ENCODE measurements at regions not wholly inside any gene's neighbourhood (a gene's known extent, or its start where the extent isn't known, plus 50 kb on each side); places are given as distances from the start of the nearest gene placed in this dataset.

DNA sequence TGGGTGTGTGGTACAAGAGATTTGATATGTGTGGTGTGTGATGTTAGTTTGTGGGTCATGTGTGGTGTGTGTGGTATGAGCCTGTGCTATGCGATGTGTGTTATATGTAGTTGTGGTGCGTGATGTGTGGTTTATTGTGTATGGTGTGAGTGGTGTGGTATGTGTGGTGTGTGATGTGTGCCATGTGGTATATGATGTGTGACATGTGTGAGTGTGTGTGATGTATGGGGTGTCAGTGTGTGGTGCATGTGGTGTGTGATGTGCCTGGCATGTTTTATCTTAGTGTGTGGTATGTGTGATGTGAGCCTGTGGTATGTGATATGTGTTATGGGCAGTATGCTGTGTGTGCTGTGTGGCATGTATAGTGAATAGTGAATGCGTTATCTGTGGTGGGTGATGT is 273.0 kb upstream of the IRX1 start:
- no peak for DNase-seq (ENCODE audit: low read depth in 2 of 2)

DNA sequence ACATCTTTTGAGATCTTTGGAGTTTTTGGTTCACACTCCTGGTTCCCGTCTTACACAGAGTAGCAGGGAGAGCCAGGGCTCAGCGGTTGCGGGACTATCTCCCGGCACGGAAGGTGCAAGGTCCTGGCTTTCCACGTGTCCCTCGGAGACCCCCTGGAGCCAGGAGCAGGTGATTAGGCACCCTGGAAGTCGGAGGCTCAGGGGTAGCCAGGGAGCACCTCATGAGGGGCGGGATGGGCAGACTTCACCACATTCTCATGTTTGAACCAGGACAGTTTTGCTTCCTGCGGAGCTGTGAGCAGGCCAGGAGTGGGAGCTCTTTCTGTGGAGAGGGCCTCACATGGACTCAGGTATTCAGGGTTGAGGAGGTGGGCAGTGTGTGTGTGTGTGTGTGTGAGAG is 273.7 kb upstream of the IRX1 start:
- DNase-seq (ENCODE audit: low read depth in 2 of 2): no peak

GRCh38 chr5:3321119-3321760 is 274.4 kb upstream of the IRX1 start:
- no peak for DNase-seq (ENCODE audit: low read depth in 2 of 2)

- peak; percentile 86 to 97 for DNase-seq (ENCODE audit: low read depth in 2 of 2)
Observed at GRCh38 chr5:3320317-3320875, 275.2 kb upstream of the IRX1 start.

GRCh38 chr5:3317051-3317795 is 278.4 kb upstream of the IRX1 start:
- peak; percentile 58 to 83 for DNase-seq (ENCODE audit: low read depth in 2 of 2)

DNA sequence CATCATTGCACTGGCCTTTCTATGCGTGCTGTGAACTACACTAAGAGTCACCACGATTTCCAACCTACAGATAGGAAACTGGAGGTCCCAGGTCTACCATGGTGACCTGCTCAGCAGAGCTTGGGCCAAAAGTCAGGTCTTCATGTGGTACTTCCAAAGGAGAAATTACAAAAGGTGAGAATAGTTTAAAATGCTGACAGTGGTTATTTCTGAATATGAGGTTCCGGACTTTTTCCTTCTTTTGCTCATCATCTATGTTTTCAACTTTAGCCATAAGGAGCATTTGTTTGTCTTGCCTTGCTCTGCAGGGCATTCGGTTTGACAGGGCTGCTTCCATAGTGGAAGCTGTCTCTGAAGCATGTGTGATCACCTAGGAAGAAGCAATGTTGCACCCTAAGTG is 282.1 kb upstream of the IRX1 start:
- no peak for DNase-seq (ENCODE audit: low read depth in 2 of 2)

- DNase-seq (ENCODE audit: low read depth in 2 of 2): no peak
Observed at GRCh38 chr5:3312299-3312698, 283.3 kb upstream of the IRX1 start.

- DNase-seq (ENCODE audit: low read depth in 2 of 2): peak in 1 of 2 donors; percentile 52
Observed at GRCh38 chr5:3311433-3311832, 284.2 kb upstream of the IRX1 start.

GRCh38 chr5:3310541-3311261 is 284.9 kb upstream of the IRX1 start:
- DNase-seq (ENCODE audit: low read depth in 2 of 2): peak in 1 of 2 donors; percentile 76

GRCh38 chr5:3309538-3309937 is 286.1 kb upstream of the IRX1 start:
- DNase-seq (ENCODE audit: low read depth in 2 of 2): no peak

GRCh38 chr5:3307982-3308621 is 287.5 kb upstream of the IRX1 start:
- DNase-seq (ENCODE audit: low read depth in 2 of 2): no peak

- DNase-seq (ENCODE audit: low read depth in 2 of 2): no peak
Observed at GRCh38 chr5:3305432-3305831, 290.2 kb upstream of the IRX1 start.

- no peak for DNase-seq (ENCODE audit: low read depth in 2 of 2)
Observed at GRCh38 chr5:3304346-3304745, 291.3 kb upstream of the IRX1 start.

- DNase-seq (ENCODE audit: low read depth in 2 of 2): peak in 1 of 2 donors; percentile 51
Observed at GRCh38 chr5:3303777-3304176, 291.9 kb upstream of the IRX1 start.

DNA sequence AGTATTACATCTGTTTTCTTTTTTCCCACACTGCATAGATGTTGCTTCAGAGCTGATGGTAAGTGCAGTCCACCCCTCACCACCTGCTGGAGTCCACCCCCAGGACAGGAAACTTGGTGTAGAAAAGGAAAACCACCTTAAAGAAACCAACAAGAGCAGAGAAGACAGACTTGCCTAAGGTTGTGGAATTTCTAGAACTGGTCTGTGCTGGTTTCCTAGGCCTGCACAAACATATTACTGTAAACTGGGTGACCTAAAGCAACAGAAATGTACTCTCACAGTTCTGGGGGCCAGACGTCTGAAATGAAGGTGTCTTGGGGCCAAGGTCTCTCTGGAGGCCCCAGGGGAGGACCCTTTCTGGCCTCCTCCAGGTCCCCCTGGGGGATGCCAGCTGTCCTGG is 293.4 kb upstream of the IRX1 start:
- DNase-seq (ENCODE audit: low read depth in 2 of 2): no peak

GRCh38 chr5:3301306-3301705 is 294.3 kb upstream of the IRX1 start:
- DNase-seq (ENCODE audit: low read depth in 2 of 2): no peak

GRCh38 chr5:3300726-3301125 is 294.9 kb upstream of the IRX1 start:
- DNase-seq (ENCODE audit: low read depth in 2 of 2): no peak

- no peak for DNase-seq (ENCODE audit: low read depth in 2 of 2)
Observed at GRCh38 chr5:3299441-3299840, 296.2 kb upstream of the IRX1 start.

DNA sequence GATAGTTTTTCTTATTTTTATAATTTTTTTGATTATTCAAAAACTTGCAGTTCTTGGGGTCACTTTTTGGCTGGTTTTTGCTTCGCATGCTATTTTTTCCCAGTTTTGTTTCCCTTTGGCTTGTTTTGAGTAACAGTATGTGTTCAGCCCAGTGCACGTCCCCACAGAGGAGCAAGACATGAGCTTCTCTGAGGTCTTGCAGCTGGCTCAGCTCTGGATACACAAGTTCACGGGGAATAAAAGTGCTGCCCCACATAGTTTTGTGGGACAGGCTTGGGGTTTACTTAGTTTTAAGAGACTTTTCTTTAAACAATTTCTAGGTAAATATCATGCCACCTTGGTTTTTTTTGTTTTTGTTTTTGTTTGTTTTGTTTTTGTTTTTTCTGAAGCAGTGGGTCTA is 297.8 kb upstream of the IRX1 start:
- DNase-seq (ENCODE audit: low read depth in 2 of 2): no peak

GRCh38 chr5:3288325-3288724 is 307.3 kb upstream of the IRX1 start:
- DNase-seq (ENCODE audit: low read depth in 2 of 2): no peak

DNA sequence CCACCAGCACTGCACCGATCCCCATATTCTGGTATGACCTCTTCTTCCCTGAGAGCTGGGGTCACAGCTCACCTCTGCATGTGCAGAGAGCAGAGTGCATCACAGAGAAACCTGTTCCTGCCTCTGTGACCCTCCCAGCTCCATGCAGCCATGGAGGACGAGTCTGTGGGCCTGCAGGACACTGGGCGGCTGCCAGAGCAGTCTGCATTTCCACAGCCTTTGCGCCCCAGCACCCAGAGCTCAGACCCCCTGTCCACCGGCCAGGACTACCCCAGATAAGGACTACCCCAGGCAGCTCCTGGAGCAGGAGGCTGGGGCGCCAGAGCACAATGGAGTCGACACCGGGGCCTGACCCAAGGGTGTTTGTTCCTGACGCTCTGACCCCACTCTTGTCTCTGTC is 308.1 kb upstream of the IRX1 start:
- no peak for DNase-seq (ENCODE audit: low read depth in 2 of 2)

- no peak for DNase-seq (ENCODE audit: low read depth in 2 of 2)
Observed at GRCh38 chr5:3285621-3286020, 310.0 kb upstream of the IRX1 start.
